K562 (cell line): ENCODE measurements at regions not wholly inside any gene's neighbourhood (a gene's known extent, or its start where the extent isn't known, plus 50 kb on each side); places are given as distances from the start of the nearest gene placed in this dataset.

Experiments used
- FOXK2 ChIP-seq, 2 experiments: fragments of 450-650 bp; IDR thresholded peaks in 1 of 2; conservative IDR thresholded peaks in 1 of 2; 2 replicates each; pipeline ENCODE4 v1.6.1; 2016; ENCODE audit warnings: low read depth in 2 of 2, mild to moderate bottlenecking in 1 of 2
- NR2F6 ChIP-seq: fragments of 450-650 bp; formaldehyde crosslinking; IDR thresholded peaks from 2 replicates; pipeline ENCODE4 v1.4.0; 2020; ENCODE audit warnings: mild to moderate bottlenecking
- RNF2 ChIP-seq: sonication (generic); IDR thresholded peaks from 2 replicates; pipeline ENCODE4 v1.6.1; 2016
- SMAD1 ChIP-seq: fragments of 150-350 bp; IDR thresholded peaks from 2 replicates; pipeline ENCODE4 v1.6.1; 2014; ENCODE audit warnings: low read length, low read depth; ENCODE audit not compliant: partially characterized antibody
- SMC3 ChIP-seq: conservative IDR thresholded peaks from 2 replicates; pipeline ENCODE4 v1.6.1; 2011; ENCODE audit warnings: low read depth, low read length, improper control_type of control experiment; ENCODE audit not compliant: insufficient read depth
- SRF ChIP-seq, 2 experiments: fragments of 250-450, 450-650 bp in 1 of 2; sonication (Bioruptor Pico) in 1 of 2; sonication (generic) in 1 of 2; formaldehyde crosslinking; IDR thresholded peaks; 2 replicates each; pipeline versions ENCODE4 v1.5.0 to v1.5.1; 2020 to 2022; ENCODE audit warnings: mild to moderate bottlenecking in 1 of 2, missing genetic modification reagents in 1 of 2
- STAG1 ChIP-seq: sonication (generic); formaldehyde crosslinking; IDR thresholded peaks from 2 replicates; pipeline ENCODE4 v1.5.0; 2020; ENCODE audit warnings: missing genetic modification reagents, borderline replicate concordance
- TRIM24 ChIP-seq, 2 experiments: fragments of 450-650 bp; IDR thresholded peaks; 2 replicates each; pipeline ENCODE4 v1.6.1; 2016
- ZFP36 ChIP-seq: fragments of 150-350 bp; IDR thresholded peaks from 2 replicates; pipeline ENCODE4 v1.6.1; 2018; ENCODE audit warnings: low read length, low read depth; ENCODE audit not compliant: partially characterized antibody
- TF ChIP-seq, protein P1 (sequence below): sonication (generic); formaldehyde crosslinking; IDR thresholded peaks from 2 replicates; pipeline ENCODE4 v1.8.1; 2022; ENCODE audit warnings: missing genetic modification reagents

DNA sequence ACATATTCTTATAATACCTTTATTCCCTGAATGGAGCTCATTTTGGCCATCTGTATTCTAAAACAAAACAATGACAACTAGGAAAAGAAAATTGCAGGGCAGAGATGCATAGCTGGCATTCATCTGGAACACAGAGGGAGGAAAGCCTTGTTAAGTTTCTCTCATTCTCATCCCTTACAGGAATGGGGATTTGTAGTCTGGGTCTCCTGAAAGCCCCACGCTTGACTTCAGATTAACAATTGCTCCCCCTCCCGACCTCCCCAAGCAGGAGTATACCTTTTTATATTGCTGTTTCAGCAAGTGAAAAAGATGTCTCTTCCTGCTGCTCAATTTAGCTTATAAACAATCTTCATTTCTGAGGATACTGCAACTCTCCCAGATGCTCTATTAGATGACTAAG is 812.1 kb downstream of the EFNA5 start:
- TF ChIP-seq FOXK2 (conservative IDR thresholded peaks at IDR 0.05 in 1 of 2, IDR thresholded peaks at IDR 0.05 in 1 of 2; ENCODE audit: low read depth in 2 of 2) (no peak), NR2F6 (CRISPR knock-in tag) (no peak), ZFP36 (no peak), STAG1 (no peak), TRIM24 (IDR thresholded peaks at IDR 0.05) (no peak), SMAD1 (no peak), RNF2 (no peak), SRF (CRISPR knock-in tag; IDR thresholded peaks at IDR 0.05) (no peak), SMC3 (no peak)
- TF ChIP-seq, protein P1, sequence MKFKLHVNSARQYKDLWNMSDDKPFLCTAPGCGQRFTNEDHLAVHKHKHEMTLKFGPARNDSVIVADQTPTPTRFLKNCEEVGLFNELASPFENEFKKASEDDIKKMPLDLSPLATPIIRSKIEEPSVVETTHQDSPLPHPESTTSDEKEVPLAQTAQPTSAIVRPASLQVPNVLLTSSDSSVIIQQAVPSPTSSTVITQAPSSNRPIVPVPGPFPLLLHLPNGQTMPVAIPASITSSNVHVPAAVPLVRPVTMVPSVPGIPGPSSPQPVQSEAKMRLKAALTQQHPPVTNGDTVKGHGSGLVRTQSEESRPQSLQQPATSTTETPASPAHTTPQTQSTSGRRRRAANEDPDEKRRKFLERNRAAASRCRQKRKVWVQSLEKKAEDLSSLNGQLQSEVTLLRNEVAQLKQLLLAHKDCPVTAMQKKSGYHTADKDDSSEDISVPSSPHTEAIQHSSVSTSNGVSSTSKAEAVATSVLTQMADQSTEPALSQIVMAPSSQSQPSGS (CRISPR knock-in tag): no peak
